MM.1S (cell line): ENCODE measurements at regions not wholly inside any gene's neighbourhood (a gene's known extent, or its start where the extent isn't known, plus 50 kb on each side); places are given as distances from the start of the nearest gene placed in this dataset.

Experiments used
- EZH2 ChIP-seq: fragments of 300-600 bp; sonication (generic); optimal IDR thresholded peaks from 2 replicates; pipeline ENCODE3; 2017; ENCODE audit warnings: low read depth, mild to moderate bottlenecking, antibody characterized with exemption, low read length, mixed read lengths
- TF ChIP-seq, protein P1 (sequence below): fragments of 300-600 bp; sonication (generic); IDR thresholded peaks from 2 replicates; pipeline ENCODE4 v1.5.1; 2016; ENCODE audit warnings: antibody characterized with exemption, low read length, mixed read lengths

DNA sequence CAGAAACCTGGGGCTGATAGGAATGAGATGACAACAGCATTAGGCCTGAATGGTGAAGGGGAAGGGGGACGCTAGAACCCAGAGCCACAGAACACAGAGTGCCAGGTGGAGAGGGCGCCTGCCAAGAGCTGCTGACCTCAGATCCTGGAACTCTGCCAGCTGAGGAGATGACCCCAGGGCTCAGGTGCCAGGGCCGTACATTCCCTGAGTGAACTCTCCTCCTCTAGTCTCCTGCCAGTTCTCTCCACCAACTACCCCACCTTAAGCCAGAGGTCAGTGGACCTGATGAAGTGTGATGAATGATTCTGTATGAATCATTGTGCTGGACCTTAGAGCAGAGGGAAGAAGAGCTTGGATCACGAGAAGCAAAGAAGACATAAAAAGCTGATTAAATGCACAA lies 1582.2 kb upstream of the ACVR2A start:
- TF ChIP-seq, protein P1, sequence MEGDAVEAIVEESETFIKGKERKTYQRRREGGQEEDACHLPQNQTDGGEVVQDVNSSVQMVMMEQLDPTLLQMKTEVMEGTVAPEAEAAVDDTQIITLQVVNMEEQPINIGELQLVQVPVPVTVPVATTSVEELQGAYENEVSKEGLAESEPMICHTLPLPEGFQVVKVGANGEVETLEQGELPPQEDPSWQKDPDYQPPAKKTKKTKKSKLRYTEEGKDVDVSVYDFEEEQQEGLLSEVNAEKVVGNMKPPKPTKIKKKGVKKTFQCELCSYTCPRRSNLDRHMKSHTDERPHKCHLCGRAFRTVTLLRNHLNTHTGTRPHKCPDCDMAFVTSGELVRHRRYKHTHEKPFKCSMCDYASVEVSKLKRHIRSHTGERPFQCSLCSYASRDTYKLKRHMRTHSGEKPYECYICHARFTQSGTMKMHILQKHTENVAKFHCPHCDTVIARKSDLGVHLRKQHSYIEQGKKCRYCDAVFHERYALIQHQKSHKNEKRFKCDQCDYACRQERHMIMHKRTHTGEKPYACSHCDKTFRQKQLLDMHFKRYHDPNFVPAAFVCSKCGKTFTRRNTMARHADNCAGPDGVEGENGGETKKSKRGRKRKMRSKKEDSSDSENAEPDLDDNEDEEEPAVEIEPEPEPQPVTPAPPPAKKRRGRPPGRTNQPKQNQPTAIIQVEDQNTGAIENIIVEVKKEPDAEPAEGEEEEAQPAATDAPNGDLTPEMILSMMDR: no peak
- no peak for TF ChIP-seq EZH2
